Transverse colon (tissue), 4 donors: ENCODE measurements at regions not wholly inside any gene's neighbourhood (a gene's known extent, or its start where the extent isn't known, plus 50 kb on each side); places are given as distances from the start of the nearest gene placed in this dataset.

Experiments used
- POLR2AphosphoS5 ChIP-seq, 3 donors: sonication (generic); formaldehyde crosslinking; IDR thresholded peaks; one replicate each; pipeline ENCODE4 v1.6.1; 2016; ENCODE audit warnings: antibody characterized with exemption in 3 of 3
- TF ChIP-seq, protein P1 (sequence below), 5 experiments: fragments of 200-600 bp in 3 of 5; fragments of 450-650 bp in 2 of 5; sonication (generic) in 3 of 5; IDR thresholded peaks; 1 replicate in 2 of 5; 2 replicates in 3 of 5; pipeline ENCODE4 v1.5.1; 2016 to 2017; ENCODE audit warnings: antibody characterized with exemption in 5 of 5, inconsistent platforms in 3 of 5, mild to moderate bottlenecking in 2 of 5, moderate library complexity in 1 of 5

DNA sequence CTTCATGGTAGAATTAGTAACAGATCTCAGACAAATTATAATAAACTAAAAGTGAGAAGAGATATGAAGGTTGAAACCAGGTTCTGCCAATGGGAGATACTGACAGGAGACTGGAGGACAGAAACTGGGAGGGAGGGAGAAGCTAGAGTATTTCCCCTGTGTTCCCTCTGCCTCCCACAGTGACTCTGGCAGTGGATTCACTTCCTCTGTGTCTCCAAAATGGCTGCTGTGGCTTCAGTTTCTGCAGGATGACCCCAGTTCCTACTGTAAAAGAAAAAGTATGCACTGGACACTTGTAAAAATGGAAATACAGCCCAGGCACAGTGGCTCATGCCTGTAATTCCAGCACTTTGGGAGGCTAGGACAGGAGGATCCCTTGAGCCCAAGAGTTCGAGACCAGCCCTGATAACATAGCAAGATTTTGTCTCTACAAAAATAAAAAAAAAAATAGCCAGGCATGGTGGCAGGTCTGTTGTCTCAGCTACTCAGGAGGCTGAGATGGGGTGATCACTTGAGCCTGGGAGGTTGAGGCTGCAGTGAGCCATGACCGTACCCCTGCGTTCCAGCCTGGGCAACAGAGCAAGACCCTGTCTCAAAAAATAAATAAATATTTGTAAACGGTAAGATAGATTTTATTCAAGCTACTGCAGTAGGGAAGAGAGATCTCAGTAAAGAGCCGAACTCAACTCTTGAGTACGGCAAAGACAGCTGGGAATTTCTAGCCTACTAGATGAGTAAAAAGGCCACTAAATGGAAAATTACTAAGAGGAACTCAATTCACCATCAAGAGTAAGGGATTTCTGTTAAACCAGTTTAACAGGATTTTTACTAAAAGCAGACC is 156.6 kb upstream of the TRIM24 start:
- TF ChIP-seq, protein P1, sequence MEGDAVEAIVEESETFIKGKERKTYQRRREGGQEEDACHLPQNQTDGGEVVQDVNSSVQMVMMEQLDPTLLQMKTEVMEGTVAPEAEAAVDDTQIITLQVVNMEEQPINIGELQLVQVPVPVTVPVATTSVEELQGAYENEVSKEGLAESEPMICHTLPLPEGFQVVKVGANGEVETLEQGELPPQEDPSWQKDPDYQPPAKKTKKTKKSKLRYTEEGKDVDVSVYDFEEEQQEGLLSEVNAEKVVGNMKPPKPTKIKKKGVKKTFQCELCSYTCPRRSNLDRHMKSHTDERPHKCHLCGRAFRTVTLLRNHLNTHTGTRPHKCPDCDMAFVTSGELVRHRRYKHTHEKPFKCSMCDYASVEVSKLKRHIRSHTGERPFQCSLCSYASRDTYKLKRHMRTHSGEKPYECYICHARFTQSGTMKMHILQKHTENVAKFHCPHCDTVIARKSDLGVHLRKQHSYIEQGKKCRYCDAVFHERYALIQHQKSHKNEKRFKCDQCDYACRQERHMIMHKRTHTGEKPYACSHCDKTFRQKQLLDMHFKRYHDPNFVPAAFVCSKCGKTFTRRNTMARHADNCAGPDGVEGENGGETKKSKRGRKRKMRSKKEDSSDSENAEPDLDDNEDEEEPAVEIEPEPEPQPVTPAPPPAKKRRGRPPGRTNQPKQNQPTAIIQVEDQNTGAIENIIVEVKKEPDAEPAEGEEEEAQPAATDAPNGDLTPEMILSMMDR (IDR thresholded peaks at IDR 0.05): no peak
- TF ChIP-seq POLR2AphosphoS5 (IDR thresholded peaks at IDR 0.05): no peak
